ENCODE measurements at regions not wholly inside any gene's neighbourhood (a gene's known extent, or its start where the extent isn't known, plus 50 kb on each side); places are given as distances from the start of the nearest gene placed in this dataset.

- ChIA-PET CTCF (no interaction called here), POLR2A (no interaction called here)
- DNase-seq (ENCODE audit: extremely low spot score) = no peak
- TF ChIP-seq, protein P1, sequence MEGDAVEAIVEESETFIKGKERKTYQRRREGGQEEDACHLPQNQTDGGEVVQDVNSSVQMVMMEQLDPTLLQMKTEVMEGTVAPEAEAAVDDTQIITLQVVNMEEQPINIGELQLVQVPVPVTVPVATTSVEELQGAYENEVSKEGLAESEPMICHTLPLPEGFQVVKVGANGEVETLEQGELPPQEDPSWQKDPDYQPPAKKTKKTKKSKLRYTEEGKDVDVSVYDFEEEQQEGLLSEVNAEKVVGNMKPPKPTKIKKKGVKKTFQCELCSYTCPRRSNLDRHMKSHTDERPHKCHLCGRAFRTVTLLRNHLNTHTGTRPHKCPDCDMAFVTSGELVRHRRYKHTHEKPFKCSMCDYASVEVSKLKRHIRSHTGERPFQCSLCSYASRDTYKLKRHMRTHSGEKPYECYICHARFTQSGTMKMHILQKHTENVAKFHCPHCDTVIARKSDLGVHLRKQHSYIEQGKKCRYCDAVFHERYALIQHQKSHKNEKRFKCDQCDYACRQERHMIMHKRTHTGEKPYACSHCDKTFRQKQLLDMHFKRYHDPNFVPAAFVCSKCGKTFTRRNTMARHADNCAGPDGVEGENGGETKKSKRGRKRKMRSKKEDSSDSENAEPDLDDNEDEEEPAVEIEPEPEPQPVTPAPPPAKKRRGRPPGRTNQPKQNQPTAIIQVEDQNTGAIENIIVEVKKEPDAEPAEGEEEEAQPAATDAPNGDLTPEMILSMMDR (IDR thresholded peaks at IDR 0.05; ENCODE audit: control extremely low read depth, extremely low read depth, low read depth, missing control alignments) = no peak
These were observed 53.6 kb upstream of the ARHGAP5 start for GRCh38 chr14:32023540-32023939.

- TF ChIP-seq, protein P1 (IDR thresholded peaks at IDR 0.05; ENCODE audit: control extremely low read depth, extremely low read depth, low read depth, missing control alignments) = no peak
- CTCF ChIA-PET = interaction anchor here (0.7 kb wide), 1 partner anchor 101 kb away, joined by 3 read pairs; no protein-coding TSS in a partner anchor
- POLR2A ChIA-PET = no interaction called here
- DNase-seq (ENCODE audit: extremely low spot score) = no peak
These were observed 49.7 kb upstream of the ARHGAP5 start for GRCh38 chr14:32027255-32027939.
